GM21825 (cell line): ENCODE measurements at regions not wholly inside any gene's neighbourhood (a gene's known extent, or its start where the extent isn't known, plus 50 kb on each side); places are given as distances from the start of the nearest gene placed in this dataset.

Source experiments
- ATAC-seq: cut with Tn5 transposase; IDR thresholded peaks from one replicate; pipeline ENCODE4 v1.9.1; 2021; ENCODE audit warnings: mild to moderate bottlenecking, moderate library complexity; ENCODE audit not compliant: unreplicated experiment

DNA sequence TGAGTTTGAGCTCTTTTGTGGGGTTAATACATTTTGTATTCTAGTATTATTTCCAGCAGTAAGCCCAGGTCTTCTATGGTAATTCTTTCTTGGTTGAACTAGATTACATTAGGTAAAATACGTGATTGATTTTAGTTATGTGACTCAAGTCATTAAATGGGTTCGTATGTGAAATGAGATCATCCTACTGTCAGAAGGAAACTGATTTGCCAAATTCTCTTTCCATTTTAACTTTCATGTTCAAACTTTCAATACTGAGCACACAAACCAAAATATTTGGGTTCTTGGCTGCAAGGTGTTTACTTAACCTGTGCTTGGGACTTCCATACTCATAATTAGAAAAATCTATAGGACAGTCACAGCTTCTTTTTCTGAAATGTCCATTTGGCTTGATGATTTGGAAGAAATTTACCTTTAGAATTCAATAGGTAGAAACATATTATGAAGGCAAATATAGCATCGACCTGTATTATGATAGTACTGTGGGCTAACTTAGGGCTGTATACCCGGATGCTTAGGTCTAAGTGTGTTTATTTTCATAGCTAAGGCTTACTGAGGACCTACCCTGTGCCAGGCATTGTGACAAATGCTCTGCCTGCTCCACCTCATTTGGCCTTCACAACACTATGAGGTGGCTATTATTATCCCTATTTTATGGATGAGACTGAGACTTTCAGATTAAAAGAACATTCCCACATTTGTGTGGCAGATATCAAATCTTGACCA is 631.8 kb upstream of the GRM7 start:
- no peak for ATAC-seq

GRCh38 chr3:6229778-6230410 is 631.0 kb upstream of the GRM7 start:
- no peak for ATAC-seq

DNA sequence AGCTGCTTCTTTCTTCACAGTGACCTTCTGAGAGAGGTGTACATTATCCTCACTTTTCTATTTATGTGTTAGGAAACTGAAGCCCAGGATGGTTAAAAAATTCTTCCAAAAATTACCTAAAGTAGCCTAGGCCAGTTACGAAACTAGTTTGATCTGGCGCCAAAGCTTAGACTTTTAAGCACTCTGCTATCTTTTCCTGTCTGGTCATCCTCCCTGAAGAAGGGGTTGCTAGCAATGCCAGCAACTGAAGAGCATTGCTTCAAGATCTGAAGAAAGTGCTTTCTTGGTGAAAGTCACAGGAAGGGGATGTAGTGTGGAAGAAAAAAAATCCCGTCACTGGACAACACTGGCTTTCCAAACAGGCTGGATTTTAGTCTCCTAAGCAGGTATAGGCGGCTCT is 618.8 kb upstream of the GRM7 start:
- no peak for ATAC-seq

- ATAC-seq: no peak
Measured at GRCh38 chr3:6248528-6248927, 612.4 kb upstream of the GRM7 start.

- ATAC-seq: peak; percentile 66
Measured at GRCh38 chr3:6249679-6250078, 611.2 kb upstream of the GRM7 start.

DNA sequence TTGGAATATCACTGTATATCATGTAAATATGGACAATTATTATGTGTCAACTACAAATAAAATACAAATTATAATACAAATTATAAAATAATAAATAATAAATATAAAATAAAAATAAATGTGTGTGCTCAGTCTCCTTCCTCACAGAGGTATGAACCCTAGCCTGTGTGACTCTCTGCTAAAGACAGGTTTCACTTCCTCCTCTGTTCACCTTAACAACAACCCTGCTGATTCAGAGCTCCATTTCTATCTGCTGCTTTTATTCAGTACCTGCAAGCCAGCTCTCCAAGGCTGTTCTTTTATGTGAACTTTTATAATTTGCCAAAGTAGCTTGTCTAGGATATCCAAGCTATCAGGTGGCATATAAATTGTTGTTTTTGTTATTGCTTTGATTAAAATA is 610.7 kb upstream of the GRM7 start:
- peak; percentile 95 for ATAC-seq

DNA sequence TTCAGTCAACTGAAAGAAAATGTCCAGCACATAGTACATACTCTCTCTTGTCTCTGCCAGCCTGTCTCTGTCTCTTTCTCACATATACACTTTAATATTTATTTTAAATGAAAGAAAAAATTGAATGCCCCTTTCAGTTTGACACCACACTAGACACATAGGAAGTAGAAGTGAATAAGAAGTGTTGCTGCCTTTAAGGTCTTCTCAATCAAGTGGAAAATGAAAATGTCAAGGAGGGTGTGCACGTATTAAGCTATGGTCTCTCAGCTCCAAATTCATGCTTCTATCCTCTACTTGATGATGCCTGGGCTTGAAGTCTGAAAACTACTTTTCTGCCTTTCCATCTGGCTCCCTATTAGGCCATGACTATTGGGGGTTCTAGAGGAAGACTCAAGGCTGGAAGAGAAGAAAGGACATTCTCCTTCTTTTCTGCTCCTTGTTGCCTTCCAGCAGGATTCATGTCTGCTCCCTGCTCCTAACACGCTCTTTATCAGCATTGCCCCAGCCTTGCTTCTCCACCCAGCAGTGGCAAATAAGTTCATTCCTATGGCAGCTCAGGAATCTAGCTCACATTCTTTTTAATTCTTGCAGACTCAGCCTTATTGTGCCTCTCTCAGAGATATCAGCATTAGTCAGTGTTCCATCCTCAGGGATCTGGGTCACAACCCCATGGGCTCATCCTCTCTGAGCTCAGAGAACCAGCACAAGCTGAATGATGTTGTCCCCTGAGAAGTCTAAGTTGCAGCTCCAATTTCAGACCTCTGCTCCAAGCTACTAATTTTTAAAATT is 609.1 kb upstream of the GRM7 start:
- no peak for ATAC-seq

DNA sequence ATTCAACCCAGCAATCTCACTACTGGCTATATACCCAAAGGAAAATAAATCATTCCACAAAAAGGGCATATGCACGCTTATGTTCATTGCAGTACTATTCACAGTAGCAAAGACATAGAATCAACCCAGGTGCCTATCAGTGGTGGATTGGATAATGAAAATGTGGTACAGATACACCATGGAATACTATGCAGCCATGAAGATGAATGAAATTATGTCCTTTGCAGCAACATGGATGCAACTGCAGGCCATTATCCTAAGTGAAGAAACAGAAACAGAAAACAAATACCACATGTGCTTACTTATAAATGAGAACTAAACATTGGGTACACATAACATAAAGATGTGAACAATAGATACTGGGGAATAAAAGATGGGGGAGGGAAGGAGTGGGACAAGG is 606.4 kb upstream of the GRM7 start:
- no peak for ATAC-seq

GRCh38 chr3:6255229-6255628 is 605.7 kb upstream of the GRM7 start:
- ATAC-seq: no peak

DNA sequence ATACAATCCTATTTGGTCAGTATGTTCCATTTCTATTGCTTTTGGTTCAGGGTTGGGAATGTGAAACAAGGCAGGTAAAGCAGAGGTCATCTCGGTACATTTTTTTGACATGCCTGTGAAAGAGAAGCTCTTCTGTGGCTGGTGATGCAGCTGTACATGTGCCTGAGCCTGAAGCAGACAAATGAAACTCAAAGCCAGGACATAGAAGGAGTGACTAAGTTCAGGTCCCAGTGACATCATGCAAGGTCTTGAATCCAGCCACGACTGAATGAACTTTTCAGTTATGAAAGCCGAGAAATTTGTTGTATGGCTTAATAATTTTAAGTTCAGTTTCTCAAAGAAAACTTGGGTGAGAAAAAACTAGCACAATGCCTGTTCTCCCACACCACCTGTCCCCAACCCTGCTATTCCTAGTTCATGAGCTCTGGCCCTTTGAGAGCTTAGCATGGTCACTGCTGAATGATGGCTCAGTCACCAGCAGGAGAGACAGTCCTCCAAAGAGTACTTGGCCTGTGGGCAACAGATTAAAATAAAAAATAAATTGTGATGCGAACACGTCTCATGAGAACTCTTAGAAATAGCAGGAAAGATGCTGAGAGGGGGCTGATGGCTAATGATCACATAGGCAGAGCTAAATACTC is 600.2 kb upstream of the GRM7 start:
- ATAC-seq: peak; percentile 58

DNA sequence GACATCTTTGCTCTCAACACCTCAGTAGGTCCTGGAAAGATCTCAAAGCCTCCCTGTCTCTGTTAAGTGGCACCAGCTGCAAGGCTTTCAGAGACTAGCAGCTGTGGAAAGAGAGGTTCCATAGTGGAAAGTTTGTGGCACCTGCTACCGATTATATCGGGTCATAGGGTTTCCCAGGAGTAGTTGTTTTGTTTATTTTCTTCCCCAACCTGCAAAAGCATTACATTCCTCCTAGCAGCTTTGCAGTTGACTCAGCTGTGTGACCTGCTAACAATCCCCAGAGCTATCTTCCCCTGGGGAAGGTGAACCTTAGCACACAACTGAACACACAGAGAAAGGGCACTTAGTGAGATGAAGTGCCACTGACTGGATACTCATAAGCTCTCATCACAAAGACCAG is 598.9 kb upstream of the GRM7 start:
- no peak for ATAC-seq

GRCh38 chr3:6264036-6264435 is 596.9 kb upstream of the GRM7 start:
- no peak for ATAC-seq

DNA sequence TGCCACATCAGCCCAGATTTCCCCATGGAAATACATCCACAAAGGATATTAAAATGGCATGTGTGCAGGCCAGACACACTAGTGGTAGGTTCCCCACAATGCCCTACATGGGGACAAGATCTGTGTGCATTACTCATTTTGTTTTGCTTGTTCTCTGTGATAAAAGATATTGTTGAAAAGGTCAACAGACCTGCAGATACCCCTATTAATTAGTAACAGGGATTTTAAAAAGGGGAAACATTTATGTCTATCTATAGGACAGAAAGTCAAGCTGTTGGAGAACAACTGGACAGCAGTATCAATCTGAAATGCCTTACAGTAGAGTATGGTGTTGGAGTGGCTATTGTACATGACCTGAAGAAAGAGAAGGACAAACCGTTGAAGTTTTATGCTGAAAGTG is 596.0 kb upstream of the GRM7 start:
- ATAC-seq: no peak

DNA sequence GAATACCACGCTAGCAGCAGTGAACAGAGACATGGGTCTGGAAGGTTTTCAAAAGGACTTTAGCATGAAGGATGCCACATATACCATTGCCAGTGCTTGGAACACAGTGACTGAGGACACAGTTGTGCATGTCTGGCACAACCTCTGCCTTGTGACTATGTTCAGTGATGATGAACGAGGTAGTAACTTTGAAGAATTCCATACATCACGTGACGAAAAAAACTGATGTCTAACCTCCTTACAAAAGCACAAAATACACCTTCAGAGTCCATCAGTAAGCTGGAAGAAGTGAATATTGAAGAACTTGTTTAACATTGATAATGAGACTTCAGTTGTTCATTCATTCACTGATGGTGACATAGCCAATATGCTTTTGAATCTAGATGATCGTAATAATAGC is 594.8 kb upstream of the GRM7 start:
- ATAC-seq: no peak

- no peak for ATAC-seq
Measured at GRCh38 chr3:6273878-6274277, 587.0 kb upstream of the GRM7 start.

DNA sequence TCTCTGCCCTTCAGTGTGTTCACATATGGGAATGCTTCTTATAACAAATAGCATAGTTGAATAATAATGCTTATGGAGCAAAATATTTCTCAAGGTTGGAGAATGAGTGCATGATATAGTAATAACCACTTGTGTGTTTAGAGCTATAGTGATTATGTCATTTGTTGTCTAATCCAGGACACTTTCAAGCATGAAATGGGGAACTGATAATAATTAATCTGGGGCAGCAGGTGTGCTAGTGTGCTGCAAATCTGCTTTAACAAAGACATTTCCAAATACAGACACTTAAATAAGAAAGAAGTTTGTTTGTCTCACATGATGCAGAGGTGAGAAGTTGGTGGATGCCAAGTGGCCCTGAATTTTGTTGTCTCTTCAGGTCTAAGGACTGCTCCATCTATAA is 579.3 kb upstream of the GRM7 start:
- no peak for ATAC-seq

- no peak for ATAC-seq
Measured at GRCh38 chr3:6282918-6283317, 578.0 kb upstream of the GRM7 start.

GRCh38 chr3:6287088-6287875 is 573.6 kb upstream of the GRM7 start:
- no peak for ATAC-seq

- no peak for ATAC-seq
Measured at GRCh38 chr3:6301626-6302025, 559.3 kb upstream of the GRM7 start.

DNA sequence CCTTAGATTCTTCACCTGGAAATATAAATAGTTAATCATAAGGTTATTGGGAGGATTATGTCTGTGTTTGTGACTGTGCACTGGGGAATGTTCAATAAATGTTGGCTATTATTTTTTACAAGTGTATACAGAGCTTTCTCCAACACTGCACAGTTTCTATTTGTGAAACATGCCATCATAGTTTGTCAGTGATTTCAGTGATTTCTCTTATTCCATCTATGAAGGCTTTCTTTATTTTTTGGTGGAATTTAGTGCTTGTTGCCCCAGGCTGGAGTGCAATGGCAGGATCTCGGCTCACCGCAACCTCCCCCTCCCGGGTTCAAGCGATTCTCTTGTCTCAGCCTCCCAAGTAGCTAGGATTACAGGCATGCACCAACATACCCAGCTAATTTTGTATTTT is 545.0 kb upstream of the GRM7 start:
- no peak for ATAC-seq

GRCh38 chr3:6321999-6322398 is 538.9 kb upstream of the GRM7 start:
- no peak for ATAC-seq
